Stomach (tissue), 8 donors: ENCODE measurements at regions not wholly inside any gene's neighbourhood (a gene's known extent, or its start where the extent isn't known, plus 50 kb on each side); places are given as distances from the start of the nearest gene placed in this dataset.

Experiments used
- DNase-seq, 2 donors: peaks; one replicate each; pipeline versions ENCODE4 v3.0.0 to v3.0.0-alpha.2; 2013 to 2019
- H3K27ac ChIP-seq, 5 donors: fragments of 200-600 bp in 4 of 5; sonication (generic) in 4 of 5; one replicate each; pipeline ENCODE4 v1.5.1; 2013 to 2019; ENCODE audit warnings: mild to moderate bottlenecking in 1 of 5, moderate library complexity in 1 of 5
- H3K27me3 ChIP-seq, 3 donors: fragments of 200-600 bp; sonication (generic); one replicate each; pipeline ENCODE4 v1.5.1; 2017 to 2019; ENCODE audit warnings: mixed run types in 1 of 3
- H3K36me3 ChIP-seq, 4 donors: fragments of 200-600 bp; sonication (generic); 1 replicate in 3 of 4; 2 replicates in 1 of 4; pipeline ENCODE4 v1.5.1; 2016 to 2019
- H3K4me1 ChIP-seq, 4 donors: fragments of 200-600 bp; sonication (generic); one replicate each; pipeline ENCODE4 v1.5.1; 2016 to 2019
- H3K4me3 ChIP-seq, 4 donors: fragments of 200-600 bp; sonication (generic) in 3 of 4; one replicate each; pipeline ENCODE4 v1.5.1; 2016 to 2019; ENCODE audit warnings: mild to moderate bottlenecking in 1 of 4
- H3K9me3 ChIP-seq, 4 donors: fragments of 200-600 bp; sonication (generic); one replicate each; pipeline ENCODE4 v1.5.1; 2016 to 2019
- CTCF ChIP-seq, 7 experiments: fragments of 450-650 bp in 4 of 7; fragments of 200-600 bp in 3 of 7; sonication (generic) in 3 of 7; IDR thresholded peaks; one replicate each; pipeline ENCODE4 v1.5.1; 2016 to 2019; ENCODE audit warnings: antibody characterized with exemption in 7 of 7, control low read depth in 2 of 7, mild to moderate bottlenecking in 1 of 7
- EP300 ChIP-seq: sonication (generic); formaldehyde crosslinking; IDR thresholded peaks from one replicate; pipeline ENCODE4 v1.6.1; 2017; ENCODE audit warnings: antibody characterized with exemption
- POLR2A ChIP-seq, 4 donors: fragments of 450-650 bp; IDR thresholded peaks; one replicate each; pipeline ENCODE4 v1.6.1; 2016; ENCODE audit warnings: antibody characterized with exemption in 4 of 4, control low read depth in 2 of 4, mild to moderate bottlenecking in 1 of 4, moderate library complexity in 1 of 4
- POLR2AphosphoS5 ChIP-seq, 3 donors: sonication (generic); formaldehyde crosslinking; IDR thresholded peaks; one replicate each; pipeline ENCODE4 v1.6.1; 2016; ENCODE audit warnings: antibody characterized with exemption in 3 of 3
- WGBS, 5 donors: extraction: QIAGEN DNeasy Blood & Tissue Kit in 3 of 5; methylation state at CpG; one replicate each; pipeline versions ENCODE4 v1.1.5 to v1.1.7; 2013 to 2018; 5-methylcytosine and 5-hydroxymethylcytosine counted together
- intact Hi-C: fragments of 100-400 bp; cut with DNase I; formaldehyde crosslinking; loops from one replicate; pipeline ENCODE4 v1.15.1; 2023; ENCODE audit warnings: low total_unique reads
- donor health status: healthy with polysubstance abuse.
- donor health status: Bipolar disorder and iron deficiency.
- donor health status: healthy.

DNA sequence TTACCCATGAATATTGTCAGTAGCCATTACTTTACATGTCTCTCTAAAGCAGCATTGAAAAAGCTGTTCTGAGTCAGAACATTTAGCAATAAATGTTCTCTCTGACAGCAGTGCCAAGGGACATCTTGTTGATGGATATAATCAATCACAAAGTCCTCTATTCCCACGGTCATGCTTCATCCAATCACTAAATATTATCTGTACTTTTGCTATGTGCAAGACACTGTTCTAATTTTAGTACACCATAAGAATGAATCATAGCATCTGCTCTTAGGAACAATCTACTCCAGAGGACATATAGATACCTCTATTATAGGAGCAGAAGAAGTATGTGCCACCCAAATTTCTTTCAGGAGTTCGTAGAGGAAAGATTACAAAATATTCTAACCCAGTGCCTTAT, 142.5 kb upstream of the MBNL1 start:
- Histone ChIP-seq H3K4me1 (no peaks in the 10 kb centered on the region), H3K27me3 (no peaks in the 10 kb centered on the region), H3K36me3 (no peaks in the 10 kb centered on the region), H3K9me3 (no peaks in the 10 kb centered on the region), H3K27ac (no peak overlapping the region), H3K4me3 (no peak overlapping the region)
- DNase-seq: no peak
- TF ChIP-seq CTCF (IDR thresholded peaks at IDR 0.05): no peak
- TF ChIP-seq POLR2A (IDR thresholded peaks at IDR 0.05): no peak
- TF ChIP-seq EP300: no peak
- no peak for TF ChIP-seq POLR2AphosphoS5 (IDR thresholded peaks at IDR 0.05)
- WGBS, 5 donors: 77 to 91% (median 87%) methylated on average over 2 of the region's 2 CpGs
- intact Hi-C loops: no loop called here

- Histone ChIP-seq H3K4me3 (no peak overlapping the region), H3K4me1 (no peaks in the 10 kb centered on the region), H3K27ac (no peak overlapping the region), H3K27me3 (no peaks in the 10 kb centered on the region), H3K36me3 (no peaks in the 10 kb centered on the region), H3K9me3 (no peaks in the 10 kb centered on the region)
- intact Hi-C loops: no loop called here
- 83 to 91% (median 89%) methylated on average over 4 of the region's 4 CpGs for WGBS, 5 donors
- no peak for TF ChIP-seq EP300
- no peak for TF ChIP-seq POLR2AphosphoS5 (IDR thresholded peaks at IDR 0.05)
- no peak for TF ChIP-seq CTCF (IDR thresholded peaks at IDR 0.05)
- TF ChIP-seq POLR2A (IDR thresholded peaks at IDR 0.05): no peak
- DNase-seq: no peak
Observed at GRCh38 chr3:152127058-152127457, 141.7 kb upstream of the MBNL1 start.

DNA sequence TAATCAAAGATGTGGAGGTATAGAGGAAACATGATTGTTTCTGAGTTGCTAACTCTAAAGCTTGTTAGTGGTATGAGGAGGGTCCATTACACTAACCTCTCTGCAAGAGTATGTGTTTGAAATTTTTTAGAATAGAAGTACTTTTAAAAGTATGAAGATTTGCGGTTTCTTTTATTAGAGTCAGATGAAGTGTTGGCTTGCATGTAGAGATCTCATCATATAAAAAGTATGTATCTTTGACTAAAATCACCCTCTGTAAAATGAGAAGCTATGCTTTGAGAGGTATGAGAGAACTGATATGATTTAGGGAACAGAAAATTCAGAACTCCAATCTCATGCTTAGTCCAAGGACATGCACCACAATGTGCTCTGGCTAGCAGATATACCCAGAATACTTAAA, 140.4 kb upstream of the MBNL1 start:
- Histone ChIP-seq H3K4me3 (no peak overlapping the region), H3K27ac (no peak overlapping the region), H3K36me3 (no peaks in the 10 kb centered on the region), H3K9me3 (no peaks in the 10 kb centered on the region), H3K4me1 (no peaks in the 10 kb centered on the region), H3K27me3 (no peaks in the 10 kb centered on the region)
- TF ChIP-seq CTCF (IDR thresholded peaks at IDR 0.05) (no peak), EP300 (no peak), POLR2A (IDR thresholded peaks at IDR 0.05) (no peak), POLR2AphosphoS5 (IDR thresholded peaks at IDR 0.05) (no peak)
- intact Hi-C loops: no loop called here
- 39 to 97% (median 93%) methylated on average over 1 of the region's 1 CpG for WGBS, 5 donors
- DNase-seq: no peak

- H3K27ac ChIP-seq: no peak overlapping the region
- H3K4me1 ChIP-seq: no peaks in the 10 kb centered on the region
- no peaks in the 10 kb centered on the region for H3K27me3 ChIP-seq
- no peak for TF ChIP-seq POLR2A (IDR thresholded peaks at IDR 0.05)
- no peak for TF ChIP-seq CTCF (IDR thresholded peaks at IDR 0.05)
- TF ChIP-seq EP300: no peak
- no peak for TF ChIP-seq POLR2AphosphoS5 (IDR thresholded peaks at IDR 0.05)
- no peaks in the 10 kb centered on the region for H3K9me3 ChIP-seq
- no peaks in the 10 kb centered on the region for H3K36me3 ChIP-seq
- H3K4me3 ChIP-seq: no peak overlapping the region
- intact Hi-C loops: no loop called here
- no peak for DNase-seq
- 89 to 100% (median 95%) methylated on average over 3 of the region's 3 CpGs for WGBS, 5 donors
Observed at GRCh38 chr3:152139651-152140050, 129.1 kb upstream of the MBNL1 start.
